ENCODE measurements at regions not wholly inside any gene's neighbourhood (a gene's known extent, or its start where the extent isn't known, plus 50 kb on each side); places are given as distances from the start of the nearest gene placed in this dataset.

GRCh38 chr21:16418642-16419041 is 688.9 kb downstream of the USP25 start:
- no peak for TF ChIP-seq CTCF (conservative IDR thresholded peaks at IDR 0.05; ENCODE audit: low read depth, low read length)
- TF ChIP-seq EZH2 (IDR thresholded peaks at IDR 0.05; ENCODE audit: borderline replicate concordance, low read depth, low read length, poor library complexity, severe bottlenecking) = no peak

Measured in A673 (cell line).